ENCODE measurements at regions not wholly inside any gene's neighbourhood (a gene's known extent, or its start where the extent isn't known, plus 50 kb on each side); places are given as distances from the start of the nearest gene placed in this dataset.

DNA sequence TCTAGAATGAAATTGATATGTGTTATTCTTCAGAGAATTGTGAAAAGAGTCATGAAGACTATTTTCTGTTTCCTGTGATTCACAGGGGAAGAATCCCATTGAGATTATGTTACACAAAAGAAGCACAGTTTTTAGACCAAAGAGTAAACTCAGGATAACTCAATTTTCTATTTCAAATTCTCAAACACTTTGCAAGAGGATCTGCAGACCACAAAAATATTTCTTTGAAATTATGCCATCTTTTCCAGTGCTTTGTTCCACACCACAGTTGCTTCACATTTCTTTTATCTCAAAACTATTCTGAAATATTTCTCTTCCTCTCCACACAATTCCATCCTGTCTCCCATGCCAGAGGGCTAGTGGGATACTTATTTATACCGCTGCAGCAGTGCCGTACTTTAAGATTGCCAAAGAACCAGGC is 188.9 kb upstream of the FOXG1 start:
- DNase-seq (ENCODE audit: low read depth) = peak; percentile 72
- no peak for FAIRE-seq
- TF ChIP-seq, protein P1, sequence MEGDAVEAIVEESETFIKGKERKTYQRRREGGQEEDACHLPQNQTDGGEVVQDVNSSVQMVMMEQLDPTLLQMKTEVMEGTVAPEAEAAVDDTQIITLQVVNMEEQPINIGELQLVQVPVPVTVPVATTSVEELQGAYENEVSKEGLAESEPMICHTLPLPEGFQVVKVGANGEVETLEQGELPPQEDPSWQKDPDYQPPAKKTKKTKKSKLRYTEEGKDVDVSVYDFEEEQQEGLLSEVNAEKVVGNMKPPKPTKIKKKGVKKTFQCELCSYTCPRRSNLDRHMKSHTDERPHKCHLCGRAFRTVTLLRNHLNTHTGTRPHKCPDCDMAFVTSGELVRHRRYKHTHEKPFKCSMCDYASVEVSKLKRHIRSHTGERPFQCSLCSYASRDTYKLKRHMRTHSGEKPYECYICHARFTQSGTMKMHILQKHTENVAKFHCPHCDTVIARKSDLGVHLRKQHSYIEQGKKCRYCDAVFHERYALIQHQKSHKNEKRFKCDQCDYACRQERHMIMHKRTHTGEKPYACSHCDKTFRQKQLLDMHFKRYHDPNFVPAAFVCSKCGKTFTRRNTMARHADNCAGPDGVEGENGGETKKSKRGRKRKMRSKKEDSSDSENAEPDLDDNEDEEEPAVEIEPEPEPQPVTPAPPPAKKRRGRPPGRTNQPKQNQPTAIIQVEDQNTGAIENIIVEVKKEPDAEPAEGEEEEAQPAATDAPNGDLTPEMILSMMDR (IDR thresholded peaks at IDR 0.05; ENCODE audit: insufficient read depth, low read length, severe bottlenecking) = no peak

DNA sequence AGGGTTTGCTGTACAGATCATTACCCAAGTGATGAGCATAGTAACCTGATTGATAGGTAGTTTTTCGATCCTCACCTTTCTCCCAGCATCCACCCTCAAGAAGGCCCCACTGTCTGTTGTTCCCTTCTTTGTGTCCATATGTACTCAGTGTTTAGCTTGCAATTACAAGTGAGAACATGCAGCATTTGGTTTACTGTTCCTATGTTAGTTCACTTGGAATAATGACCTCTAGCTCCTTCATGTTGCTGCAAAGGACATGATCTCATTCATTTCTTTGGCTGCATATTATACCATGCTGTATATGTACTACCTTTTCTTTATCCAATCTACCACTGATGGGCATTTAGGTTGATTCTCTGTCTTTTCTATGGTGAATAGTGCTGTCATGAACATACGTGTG is 181.6 kb upstream of the FOXG1 start:
- no peaks in the 10 kb centered on the region for H3K27me3 ChIP-seq (ENCODE audit: control insufficient read depth, insufficient read depth, low read length)
- no peaks in the 10 kb centered on the region for H3K36me3 ChIP-seq (ENCODE audit: control insufficient read depth, insufficient read depth, low read length)
- no peak for FAIRE-seq
- no peak overlapping the region for H3K4me3 ChIP-seq (ENCODE audit: low read depth, low read length)
- DNase-seq (ENCODE audit: low read depth) = peak; percentile 68
- TF ChIP-seq, protein P1 (IDR thresholded peaks at IDR 0.05; ENCODE audit: insufficient read depth, low read length, severe bottlenecking) = no peak

More for the DNA sequence above, 188.9 kb upstream of the FOXG1 start:
- Histone ChIP-seq H3K27me3 (ENCODE audit: control insufficient read depth, insufficient read depth, low read length) (no peaks in the 10 kb centered on the region), H3K4me3 (ENCODE audit: low read depth, low read length) (no peak overlapping the region), H3K36me3 (ENCODE audit: control insufficient read depth, insufficient read depth, low read length) (no peaks in the 10 kb centered on the region)

DNA sequence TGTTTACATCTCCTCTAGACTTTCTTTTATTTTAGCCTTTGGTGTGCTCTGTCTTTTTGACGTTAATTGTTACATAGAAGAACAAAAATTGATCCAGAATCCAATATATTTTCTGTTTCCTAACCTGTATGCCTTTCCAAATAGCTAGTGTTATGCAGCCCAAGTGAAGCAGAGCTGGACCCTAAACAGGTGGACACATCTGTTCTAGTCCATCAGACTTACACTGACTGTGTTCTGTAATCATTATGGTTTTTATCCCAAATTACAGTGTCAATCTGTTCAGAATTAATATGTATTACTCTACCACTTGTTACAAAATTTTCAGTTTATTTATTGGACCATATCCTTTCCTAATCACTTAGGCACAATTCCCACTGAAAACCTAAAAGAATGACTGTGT is 176.8 kb upstream of the FOXG1 start:
- Histone ChIP-seq H3K36me3 (ENCODE audit: control insufficient read depth, insufficient read depth, low read length) (no peaks in the 10 kb centered on the region), H3K4me3 (ENCODE audit: low read depth, low read length) (no peak overlapping the region), H3K27me3 (ENCODE audit: control insufficient read depth, insufficient read depth, low read length) (no peaks in the 10 kb centered on the region)
- no peak for DNase-seq (ENCODE audit: low read depth)
- TF ChIP-seq, protein P1 (IDR thresholded peaks at IDR 0.05; ENCODE audit: insufficient read depth, low read length, severe bottlenecking) = no peak
- no peak for FAIRE-seq

DNA sequence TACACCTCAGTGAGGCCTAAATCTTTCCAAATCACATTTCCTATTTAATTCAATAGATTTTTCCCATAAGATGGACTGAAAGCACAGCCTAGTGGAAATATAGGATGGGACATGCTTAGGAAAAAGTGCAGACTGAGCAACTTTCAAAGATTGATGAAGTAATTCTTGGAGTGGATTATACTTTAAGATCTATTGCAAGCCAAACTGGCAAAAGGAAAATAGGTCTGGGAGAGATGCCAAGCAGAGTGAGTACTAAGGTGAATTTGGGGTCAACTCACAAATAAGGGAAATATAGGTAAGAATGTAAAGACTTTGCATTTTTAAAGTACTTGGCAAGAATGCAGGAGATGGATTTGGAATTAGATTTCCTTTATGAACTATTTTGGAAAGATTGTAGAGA is 170.2 kb upstream of the FOXG1 start:
- FAIRE-seq = no peak
- Histone ChIP-seq H3K27me3 (ENCODE audit: control insufficient read depth, insufficient read depth, low read length) (no peaks in the 10 kb centered on the region), H3K36me3 (ENCODE audit: control insufficient read depth, insufficient read depth, low read length) (no peaks in the 10 kb centered on the region), H3K4me3 (ENCODE audit: low read depth, low read length) (no peak overlapping the region)
- TF ChIP-seq, protein P1 (IDR thresholded peaks at IDR 0.05; ENCODE audit: insufficient read depth, low read length, severe bottlenecking) = no peak
- DNase-seq (ENCODE audit: low read depth) = peak; percentile 68

DNA sequence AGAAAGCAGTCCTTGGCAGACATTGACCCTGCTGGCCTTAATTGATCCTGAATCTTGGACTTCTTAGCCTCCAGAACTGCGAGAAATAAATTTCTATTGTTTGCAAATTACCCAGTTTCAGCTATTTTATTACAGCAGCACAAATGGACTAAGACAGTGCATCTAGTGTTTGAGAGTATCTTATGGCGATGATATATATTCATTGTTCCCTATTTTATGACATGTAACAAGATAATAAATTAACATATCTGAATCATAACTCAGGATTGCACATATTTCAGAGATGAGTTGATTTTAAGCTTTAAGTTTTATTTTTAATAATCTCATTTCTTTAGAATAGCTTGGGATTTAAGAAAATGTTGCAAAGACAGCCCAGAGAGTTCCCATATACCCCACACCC is 167.4 kb upstream of the FOXG1 start:
- no peak for FAIRE-seq
- TF ChIP-seq, protein P1 (IDR thresholded peaks at IDR 0.05; ENCODE audit: insufficient read depth, low read length, severe bottlenecking) = no peak
- H3K36me3 ChIP-seq (ENCODE audit: control insufficient read depth, insufficient read depth, low read length) = no peaks in the 10 kb centered on the region
- no peak overlapping the region for H3K4me3 ChIP-seq (ENCODE audit: low read depth, low read length)
- no peaks in the 10 kb centered on the region for H3K27me3 ChIP-seq (ENCODE audit: control insufficient read depth, insufficient read depth, low read length)
- no peak for DNase-seq (ENCODE audit: low read depth)

DNA sequence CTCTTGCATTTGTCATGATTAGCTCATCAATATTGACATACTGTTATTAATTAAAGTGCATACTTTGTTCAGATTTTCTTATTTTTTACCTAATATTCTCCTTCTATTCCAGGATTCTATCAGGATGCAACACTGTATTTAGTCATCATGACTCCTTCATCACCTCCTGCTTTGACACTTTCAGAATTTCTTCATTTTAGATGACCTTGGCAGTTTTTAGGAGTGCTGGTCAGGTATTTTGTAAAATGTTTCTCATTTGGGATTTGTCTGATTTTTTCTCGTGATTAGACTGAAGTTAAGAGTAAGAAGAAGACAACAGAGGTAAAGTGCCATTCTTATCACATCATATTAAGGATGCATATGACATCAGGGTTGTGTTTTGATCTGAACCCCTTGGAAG is 167.0 kb upstream of the FOXG1 start:
- FAIRE-seq (no peak), DNase-seq (ENCODE audit: low read depth) (no peak)
- TF ChIP-seq, protein P1 (IDR thresholded peaks at IDR 0.05; ENCODE audit: insufficient read depth, low read length, severe bottlenecking) = no peak
- H3K36me3 ChIP-seq (ENCODE audit: control insufficient read depth, insufficient read depth, low read length) = no peaks in the 10 kb centered on the region
- H3K27me3 ChIP-seq (ENCODE audit: control insufficient read depth, insufficient read depth, low read length) = no peaks in the 10 kb centered on the region
- no peak overlapping the region for H3K4me3 ChIP-seq (ENCODE audit: low read depth, low read length)

All from bronchial epithelial cell (primary cell).